ENCODE measurements at regions not wholly inside any gene's neighbourhood (a gene's known extent, or its start where the extent isn't known, plus 50 kb on each side); places are given as distances from the start of the nearest gene placed in this dataset.

DNA sequence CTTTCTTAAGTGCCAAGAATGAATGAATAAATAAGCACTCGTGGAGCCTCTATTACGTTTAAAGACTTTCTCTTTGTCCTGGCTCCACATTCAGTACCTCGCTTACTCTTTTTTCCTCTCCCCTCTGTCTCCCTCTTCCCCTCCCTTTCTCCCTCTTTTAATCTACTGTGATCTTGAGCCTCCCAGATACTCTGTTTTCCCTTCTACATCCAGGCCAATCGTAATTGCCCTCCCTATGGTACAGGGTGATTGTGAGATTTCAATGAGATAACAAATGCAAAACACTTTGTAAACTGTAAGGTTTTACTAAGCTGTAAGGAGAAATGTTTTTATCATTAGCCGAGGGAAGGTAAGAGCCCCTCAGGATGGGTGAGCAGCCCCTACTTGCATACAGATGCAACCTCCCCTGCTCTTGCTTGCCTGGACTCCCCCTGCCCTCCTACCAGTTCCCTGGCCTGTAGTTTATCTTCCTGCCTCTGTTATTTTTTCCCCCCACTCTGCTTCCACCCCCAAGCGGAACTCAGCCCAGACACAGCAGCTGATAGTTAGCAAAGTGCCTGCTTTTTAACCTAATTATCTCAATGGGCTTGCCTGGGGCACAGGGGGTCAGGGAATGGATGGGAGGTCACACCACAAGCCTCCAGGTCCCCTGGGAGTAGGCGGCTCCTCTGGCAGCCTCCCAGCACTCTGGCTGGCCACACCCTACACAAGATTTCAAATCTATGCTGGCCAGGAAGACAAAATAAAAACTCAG lies 76.9 kb upstream of the CADM1 start:
- TF ChIP-seq POLR2A (IDR thresholded peaks at IDR 0.05) (no peak), CTCF (IDR thresholded peaks at IDR 0.05) (no peak)

All from esophagus squamous epithelium (tissue), 4 donors.